ENCODE measurements at regions not wholly inside any gene's neighbourhood (a gene's known extent, or its start where the extent isn't known, plus 50 kb on each side); places are given as distances from the start of the nearest gene placed in this dataset.

DNA sequence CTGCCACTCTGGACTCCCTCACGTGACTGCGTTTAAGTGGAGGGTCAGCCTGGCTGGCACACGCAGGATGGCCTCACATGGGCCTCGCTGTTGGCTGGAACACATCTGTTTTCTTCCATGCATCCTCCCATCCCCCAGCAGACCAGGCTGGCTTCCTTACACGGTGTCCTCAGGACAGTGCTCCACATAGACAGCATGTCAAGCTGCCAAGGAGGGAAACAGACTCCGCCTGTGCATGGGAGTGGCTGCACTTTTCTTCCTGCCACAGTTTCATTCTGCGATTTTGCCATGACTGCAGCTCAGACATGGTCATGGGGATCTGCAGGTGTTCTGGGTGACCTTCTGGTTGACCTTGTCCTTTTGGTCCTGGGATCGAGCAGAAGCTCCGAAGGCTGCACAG, 344.2 kb downstream of the SHANK2 start:
- Histone ChIP-seq H3K4me1 (ENCODE audit: control insufficient read depth in 1 of 2, insufficient read depth in 2 of 2, low read length in 2 of 2) (peaks cover 0 to 4% of the 10 kb centered on the region in 2 donors), H3K9me3 (ENCODE audit: control insufficient read depth in 1 of 2, low read length in 2 of 2) (no peaks in the 10 kb centered on the region), H3K27ac (ENCODE audit: low read depth, low read length) (no peak overlapping the region), H3K27me3 (ENCODE audit: control insufficient read depth in 1 of 2, insufficient read depth in 2 of 2, low read length in 2 of 2) (no peaks in the 10 kb centered on the region), H3K36me3 (ENCODE audit: control insufficient read depth in 1 of 2, insufficient read depth in 2 of 2, low read length in 2 of 2) (no peaks in the 10 kb centered on the region), H3K9ac (ENCODE audit: low read depth in 1 of 2, low read length in 2 of 2) (no peak overlapping the region), H3K4me3 (ENCODE audit: low read depth in 1 of 2, low read length in 2 of 2) (no peak overlapping the region)

- H3K27me3 ChIP-seq (ENCODE audit: control insufficient read depth in 1 of 2, insufficient read depth in 2 of 2, low read length in 2 of 2): no peaks in the 10 kb centered on the region
- no peaks in the 10 kb centered on the region for H3K9me3 ChIP-seq (ENCODE audit: control insufficient read depth in 1 of 2, low read length in 2 of 2)
- no peak overlapping the region for H3K9ac ChIP-seq (ENCODE audit: low read depth in 1 of 2, low read length in 2 of 2)
- no peaks in the 10 kb centered on the region for H3K36me3 ChIP-seq (ENCODE audit: control insufficient read depth in 1 of 2, insufficient read depth in 2 of 2, low read length in 2 of 2)
- H3K4me3 ChIP-seq (ENCODE audit: low read depth in 1 of 2, low read length in 2 of 2): no peak overlapping the region
- no peak overlapping the region for H3K27ac ChIP-seq (ENCODE audit: low read depth, low read length)
- H3K4me1 ChIP-seq (ENCODE audit: control insufficient read depth in 1 of 2, insufficient read depth in 2 of 2, low read length in 2 of 2): peaks cover 4 to 5% of the 10 kb centered on the region in 2 donors
These were observed 341.5 kb downstream of the SHANK2 start for GRCh38 chr11:70910835-70911234.

GRCh38 chr11:70912226-70912840, 340.0 kb downstream of the SHANK2 start:
- Histone ChIP-seq H3K36me3 (ENCODE audit: control insufficient read depth in 1 of 2, insufficient read depth in 2 of 2, low read length in 2 of 2) (no peaks in the 10 kb centered on the region), H3K27me3 (ENCODE audit: control insufficient read depth in 1 of 2, insufficient read depth in 2 of 2, low read length in 2 of 2) (no peaks in the 10 kb centered on the region), H3K27ac (ENCODE audit: low read depth, low read length) (no peak overlapping the region), H3K9me3 (ENCODE audit: control insufficient read depth in 1 of 2, low read length in 2 of 2) (no peaks in the 10 kb centered on the region), H3K4me3 (ENCODE audit: low read depth in 1 of 2, low read length in 2 of 2) (no peak overlapping the region), H3K4me1 (ENCODE audit: control insufficient read depth in 1 of 2, insufficient read depth in 2 of 2, low read length in 2 of 2) (peaks cover 4 to 5% of the 10 kb centered on the region in 2 donors), H3K9ac (ENCODE audit: low read depth in 1 of 2, low read length in 2 of 2) (no peak overlapping the region)

GRCh38 chr11:70913715-70914231, 338.6 kb downstream of the SHANK2 start:
- H3K9ac ChIP-seq (ENCODE audit: low read depth in 1 of 2, low read length in 2 of 2): no peak overlapping the region
- H3K27me3 ChIP-seq (ENCODE audit: control insufficient read depth in 1 of 2, insufficient read depth in 2 of 2, low read length in 2 of 2): no peaks in the 10 kb centered on the region
- H3K4me3 ChIP-seq (ENCODE audit: low read depth in 1 of 2, low read length in 2 of 2): peak overlapping the region in 1 of 2 donors; percentile 25
- H3K36me3 ChIP-seq (ENCODE audit: control insufficient read depth in 1 of 2, insufficient read depth in 2 of 2, low read length in 2 of 2): no peaks in the 10 kb centered on the region
- peak overlapping the region; percentile 54 for H3K27ac ChIP-seq (ENCODE audit: low read depth, low read length)
- peaks cover 4 to 5% of the 10 kb centered on the region in 2 donors for H3K4me1 ChIP-seq (ENCODE audit: control insufficient read depth in 1 of 2, insufficient read depth in 2 of 2, low read length in 2 of 2)
- no peaks in the 10 kb centered on the region for H3K9me3 ChIP-seq (ENCODE audit: control insufficient read depth in 1 of 2, low read length in 2 of 2)

- H3K9ac ChIP-seq (ENCODE audit: low read depth in 1 of 2, low read length in 2 of 2): no peak overlapping the region
- H3K36me3 ChIP-seq (ENCODE audit: control insufficient read depth in 1 of 2, insufficient read depth in 2 of 2, low read length in 2 of 2): no peaks in the 10 kb centered on the region
- no peaks in the 10 kb centered on the region for H3K27me3 ChIP-seq (ENCODE audit: control insufficient read depth in 1 of 2, insufficient read depth in 2 of 2, low read length in 2 of 2)
- no peaks in the 10 kb centered on the region for H3K9me3 ChIP-seq (ENCODE audit: control insufficient read depth in 1 of 2, low read length in 2 of 2)
- no peak overlapping the region for H3K27ac ChIP-seq (ENCODE audit: low read depth, low read length)
- peaks cover 4 to 5% of the 10 kb centered on the region in 2 donors for H3K4me1 ChIP-seq (ENCODE audit: control insufficient read depth in 1 of 2, insufficient read depth in 2 of 2, low read length in 2 of 2)
- no peak overlapping the region for H3K4me3 ChIP-seq (ENCODE audit: low read depth in 1 of 2, low read length in 2 of 2)
These were observed 337.9 kb downstream of the SHANK2 start for GRCh38 chr11:70914496-70914895.

- Histone ChIP-seq H3K36me3 (ENCODE audit: control insufficient read depth in 1 of 2, insufficient read depth in 2 of 2, low read length in 2 of 2) (no peaks in the 10 kb centered on the region), H3K27me3 (ENCODE audit: control insufficient read depth in 1 of 2, insufficient read depth in 2 of 2, low read length in 2 of 2) (no peaks in the 10 kb centered on the region), H3K9ac (ENCODE audit: low read depth in 1 of 2, low read length in 2 of 2) (no peak overlapping the region), H3K27ac (ENCODE audit: low read depth, low read length) (no peak overlapping the region), H3K4me3 (ENCODE audit: low read depth in 1 of 2, low read length in 2 of 2) (no peak overlapping the region), H3K4me1 (ENCODE audit: control insufficient read depth in 1 of 2, insufficient read depth in 2 of 2, low read length in 2 of 2) (peaks cover 4 to 5% of the 10 kb centered on the region in 2 donors), H3K9me3 (ENCODE audit: control insufficient read depth in 1 of 2, low read length in 2 of 2) (no peaks in the 10 kb centered on the region)
These were observed 337.0 kb downstream of the SHANK2 start for GRCh38 chr11:70915158-70915985.

DNA sequence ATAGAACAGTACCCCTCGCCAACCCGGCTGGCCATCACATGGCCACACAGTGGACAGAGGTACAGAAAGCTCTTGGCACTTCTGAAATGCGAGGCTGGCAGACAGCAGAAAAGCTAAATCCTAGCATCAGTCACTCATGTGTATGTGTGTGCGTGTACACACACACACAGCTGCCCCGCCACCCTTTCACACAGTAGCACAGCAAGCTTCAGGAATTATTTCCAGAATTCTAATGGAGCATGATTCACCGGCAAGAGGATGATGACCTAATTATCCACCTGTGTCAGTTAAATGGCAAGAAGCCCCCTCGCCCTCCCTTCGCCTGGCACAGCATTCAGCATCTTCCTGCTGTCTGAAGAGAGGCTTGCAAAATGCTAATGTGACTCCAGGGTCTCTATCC, 336.0 kb downstream of the SHANK2 start:
- Histone ChIP-seq H3K4me3 (ENCODE audit: low read depth in 1 of 2, low read length in 2 of 2) (no peak overlapping the region), H3K9me3 (ENCODE audit: control insufficient read depth in 1 of 2, low read length in 2 of 2) (peaks cover under 1 to 1% of the 10 kb centered on the region in 2 donors), H3K27ac (ENCODE audit: low read depth, low read length) (no peak overlapping the region)

GRCh38 chr11:70918242-70918641, 334.1 kb downstream of the SHANK2 start:
- H3K27me3 ChIP-seq (ENCODE audit: control insufficient read depth in 1 of 2, insufficient read depth in 2 of 2, low read length in 2 of 2): no peaks in the 10 kb centered on the region
- no peak overlapping the region for H3K9ac ChIP-seq (ENCODE audit: low read depth in 1 of 2, low read length in 2 of 2)
- H3K4me3 ChIP-seq (ENCODE audit: low read depth in 1 of 2, low read length in 2 of 2): no peak overlapping the region
- no peak overlapping the region for H3K27ac ChIP-seq (ENCODE audit: low read depth, low read length)
- H3K4me1 ChIP-seq (ENCODE audit: control insufficient read depth in 1 of 2, insufficient read depth in 2 of 2, low read length in 2 of 2): peaks cover 0 to 5% of the 10 kb centered on the region in 2 donors
- H3K36me3 ChIP-seq (ENCODE audit: control insufficient read depth in 1 of 2, insufficient read depth in 2 of 2, low read length in 2 of 2): no peaks in the 10 kb centered on the region
- peaks cover 10 to 13% of the 10 kb centered on the region in 2 donors for H3K9me3 ChIP-seq (ENCODE audit: control insufficient read depth in 1 of 2, low read length in 2 of 2)

More for the DNA sequence above, 336.0 kb downstream of the SHANK2 start:
- H3K4me1 ChIP-seq (ENCODE audit: control insufficient read depth in 1 of 2, insufficient read depth in 2 of 2, low read length in 2 of 2): peaks cover 4 to 5% of the 10 kb centered on the region in 2 donors
- H3K36me3 ChIP-seq (ENCODE audit: control insufficient read depth in 1 of 2, insufficient read depth in 2 of 2, low read length in 2 of 2): no peaks in the 10 kb centered on the region
- H3K27me3 ChIP-seq (ENCODE audit: control insufficient read depth in 1 of 2, insufficient read depth in 2 of 2, low read length in 2 of 2): no peaks in the 10 kb centered on the region
- H3K9ac ChIP-seq (ENCODE audit: low read depth in 1 of 2, low read length in 2 of 2): no peak overlapping the region

- Histone ChIP-seq H3K4me3 (ENCODE audit: low read depth in 1 of 2, low read length in 2 of 2) (no peak overlapping the region), H3K36me3 (ENCODE audit: control insufficient read depth in 1 of 2, insufficient read depth in 2 of 2, low read length in 2 of 2) (no peaks in the 10 kb centered on the region), H3K9me3 (ENCODE audit: control insufficient read depth in 1 of 2, low read length in 2 of 2) (peaks cover 10 to 13% of the 10 kb centered on the region in 2 donors), H3K9ac (ENCODE audit: low read depth in 1 of 2, low read length in 2 of 2) (no peak overlapping the region), H3K4me1 (ENCODE audit: control insufficient read depth in 1 of 2, insufficient read depth in 2 of 2, low read length in 2 of 2) (no peaks in the 10 kb centered on the region), H3K27ac (ENCODE audit: low read depth, low read length) (no peak overlapping the region), H3K27me3 (ENCODE audit: control insufficient read depth in 1 of 2, insufficient read depth in 2 of 2, low read length in 2 of 2) (no peaks in the 10 kb centered on the region)
These were observed 330.6 kb downstream of the SHANK2 start for GRCh38 chr11:70921804-70922203.

DNA sequence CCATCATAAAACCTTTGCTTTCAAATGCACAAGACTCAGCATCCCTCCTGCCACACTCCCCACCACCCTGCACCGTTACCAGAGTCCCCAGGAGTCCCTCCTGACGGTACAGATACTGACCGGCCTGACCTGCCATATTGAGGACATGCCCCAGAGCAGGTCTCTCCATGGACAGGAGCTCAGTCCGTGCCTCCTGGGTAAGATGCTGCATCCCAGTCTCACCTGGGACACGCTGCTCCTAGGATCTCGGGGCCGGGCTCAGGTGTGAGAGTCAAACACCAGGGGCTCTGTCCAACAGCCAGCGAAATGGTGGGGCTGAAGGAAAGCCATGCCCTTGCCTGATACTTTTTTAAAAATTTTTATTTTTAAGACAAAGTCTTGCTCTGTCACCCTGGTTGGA, 328.3 kb downstream of the SHANK2 start:
- Histone ChIP-seq H3K27me3 (ENCODE audit: control insufficient read depth in 1 of 2, insufficient read depth in 2 of 2, low read length in 2 of 2) (no peaks in the 10 kb centered on the region), H3K9me3 (ENCODE audit: control insufficient read depth in 1 of 2, low read length in 2 of 2) (peaks cover 10 to 13% of the 10 kb centered on the region in 2 donors), H3K36me3 (ENCODE audit: control insufficient read depth in 1 of 2, insufficient read depth in 2 of 2, low read length in 2 of 2) (no peaks in the 10 kb centered on the region)

More for the DNA sequence above, 328.3 kb downstream of the SHANK2 start:
- Histone ChIP-seq H3K4me3 (ENCODE audit: low read depth in 1 of 2, low read length in 2 of 2) (no peak overlapping the region), H3K4me1 (ENCODE audit: control insufficient read depth in 1 of 2, insufficient read depth in 2 of 2, low read length in 2 of 2) (no peaks in the 10 kb centered on the region), H3K27ac (ENCODE audit: low read depth, low read length) (no peak overlapping the region), H3K9ac (ENCODE audit: low read depth in 1 of 2, low read length in 2 of 2) (no peak overlapping the region)

Data from duodenal mucosa (tissue), 2 donors.